HCT116 (cell line): ENCODE measurements at regions not wholly inside any gene's neighbourhood (a gene's known extent, or its start where the extent isn't known, plus 50 kb on each side); places are given as distances from the start of the nearest gene placed in this dataset.

Source experiments
- ATAC-seq: fragments of 200-7000 bp; cut with Tn5 transposase; 2 replicates; pipeline ENCODE4 v1.9.1; 2020; ENCODE audit warnings: mild to moderate bottlenecking, moderate library complexity
- BruUV-seq: library from RNA; stranded (reverse); fragments of 400-500 nt; replicated peaks from 2 replicates; lab custom pipeline; 2021; lab: Mats Ljungman, UMichigan
- CTCF ChIA-PET: fragments of 300-600 bp; sonication (Branson Sonifier 250); formaldehyde crosslinking; loops from one replicate; lab custom pipeline; 2021; ENCODE audit warnings: antibody characterized with exemption; lab: Charles Lee
- POLR2A ChIA-PET: fragments of 300-600, 350-600 bp; sonication (Branson Sonifier 250); formaldehyde crosslinking; loops from one replicate; lab custom pipeline; 2021; ENCODE audit warnings: antibody characterized with exemption; lab: Charles Lee
- RAD21 ChIA-PET, 2 experiments: fragments of 300-600 bp; sonication (Branson Sonifier 250); formaldehyde crosslinking; loops; one replicate each; lab custom pipeline; 2023; ENCODE audit warnings: low total read pairs in 2 of 2; ENCODE audit not compliant: uncharacterized antibody in 2 of 2, unreplicated experiment in 2 of 2, low non-redundant PET in 1 of 2; lab: Charles Lee
- DNase-seq: peaks from one replicate; pipeline ENCODE4 v3.0.0-alpha.2; 2010; ENCODE audit warnings: low read depth, low spot score
- H2AFZ ChIP-seq: fragments of 200-600 bp; shearing (Covaris generic), sonication (generic); 2 replicates; pipeline ENCODE4 v1.6.1; 2017; ENCODE audit warnings: low read depth, mixed run types, mixed read lengths, antibody characterized with exemption, low read length; ENCODE audit not compliant: poor library complexity, severe bottlenecking
- H3K27ac ChIP-seq: 2 replicates; pipeline ENCODE4 v1.5.1; 2012; ENCODE audit warnings: low read depth, low read length
- H3K27me3 ChIP-seq: fragments of 200-600 bp; sonication (generic); 2 replicates; pipeline ENCODE4 v1.6.1; 2016; ENCODE audit warnings: mixed run types, low read length, mixed read lengths; ENCODE audit not compliant: insufficient read depth
- H3K36me3 ChIP-seq, 2 experiments: fragments of 200-500 bp in 1 of 2; fragments of 200-600 bp in 1 of 2; sonication (Bioruptor generic) in 1 of 2; sonication (generic) in 1 of 2; 2 replicates each; pipeline versions ENCODE4 v1.5.1 to v1.6.1; 2014 to 2016; ENCODE audit warnings: low read length in 2 of 2, inconsistent platforms in 1 of 2, mixed read lengths in 1 of 2, mixed run types in 1 of 2; ENCODE audit not compliant: insufficient read depth in 2 of 2, control insufficient read depth in 1 of 2
- H3K4me1 ChIP-seq, 2 experiments: fragments of 200-600 bp in 1 of 2; sonication (generic) in 1 of 2; 2 replicates each; pipeline versions ENCODE4 v1.5.1 to v1.6.1; 2012 to 2017; ENCODE audit warnings: low read length in 2 of 2, inconsistent platforms in 1 of 2, mild to moderate bottlenecking in 1 of 2, mixed read lengths in 1 of 2, mixed run types in 1 of 2, moderate library complexity in 1 of 2; ENCODE audit not compliant: insufficient read depth in 2 of 2, control insufficient read depth in 1 of 2
- H3K4me2 ChIP-seq: fragments of 200-600 bp; sonication (generic); 2 replicates; pipeline ENCODE4 v1.6.1; 2017; ENCODE audit warnings: mixed run types, low read length, mixed read lengths
- H3K4me3 ChIP-seq, 2 experiments: fragments of 200-600 bp in 1 of 2; sonication (generic) in 1 of 2; replicated peaks in 1 of 2; 2 replicates each; pipeline ENCODE4 v1.5.1; 2011 to 2016; ENCODE audit warnings: low read length in 2 of 2, control low read depth in 1 of 2, low read depth in 1 of 2, mild to moderate bottlenecking in 1 of 2, mixed read lengths in 1 of 2, mixed run types in 1 of 2
- H3K79me2 ChIP-seq: fragments of 200-600 bp; sonication (generic); 2 replicates; pipeline ENCODE4 v1.6.1; 2017; ENCODE audit warnings: mild to moderate bottlenecking, mixed run types, low read length, moderate library complexity, mixed read lengths; ENCODE audit not compliant: insufficient read depth
- H3K9ac ChIP-seq: fragments of 200-600 bp; sonication (generic); 2 replicates; pipeline ENCODE4 v1.6.1; 2016; ENCODE audit warnings: low read length, mixed read lengths
- H3K9me2 ChIP-seq: fragments of 200-600 bp; sonication (generic), shearing (Covaris generic); 2 replicates; pipeline ENCODE4 v1.6.1; 2017; ENCODE audit warnings: mixed run types, mild to moderate bottlenecking, moderate library complexity; ENCODE audit not compliant: insufficient read depth
- H3K9me3 ChIP-seq, 2 experiments: fragments of 200-500 bp in 1 of 2; fragments of 200-600 bp in 1 of 2; sonication (Bioruptor generic) in 1 of 2; sonication (generic) in 1 of 2; 2 replicates each; pipeline ENCODE4 v1.6.1; 2014 to 2017; ENCODE audit warnings: low read length in 2 of 2, mixed read lengths in 2 of 2, inconsistent platforms in 1 of 2, low read depth in 1 of 2, mild to moderate bottlenecking in 1 of 2, mixed run types in 1 of 2, moderate library complexity in 1 of 2; ENCODE audit not compliant: control insufficient read depth in 1 of 2, insufficient read depth in 1 of 2
- H4K20me1 ChIP-seq: fragments of 200-600 bp; sonication (generic), shearing (Covaris generic); 2 replicates; pipeline ENCODE4 v1.6.1; 2017; ENCODE audit warnings: mixed run types, mild to moderate bottlenecking, moderate library complexity; ENCODE audit not compliant: insufficient read depth
- CEBPB ChIP-seq: IDR thresholded peaks from 2 replicates; pipeline ENCODE4 v1.6.1; 2012; ENCODE audit warnings: low read depth
- EGR1 ChIP-seq: IDR thresholded peaks from 2 replicates; pipeline ENCODE4 v1.6.1; 2012; ENCODE audit warnings: low read depth
- EZH2phosphoT487 ChIP-seq: fragments of 200-600 bp; IDR thresholded peaks from 2 replicates; pipeline ENCODE4 v1.6.1; 2018; ENCODE audit warnings: antibody characterized with exemption, borderline replicate concordance
- FOSL1 ChIP-seq: IDR thresholded peaks from 2 replicates; pipeline ENCODE4 v1.6.1; 2012; ENCODE audit warnings: low read depth
- JUND ChIP-seq: IDR thresholded peaks from 2 replicates; pipeline ENCODE4 v1.6.1; 2012
- POLR2A ChIP-seq: IDR thresholded peaks from 2 replicates; pipeline ENCODE4 v1.7.0; 2011; ENCODE audit warnings: borderline replicate concordance; ENCODE audit not compliant: insufficient read depth, insufficient read length; ENCODE audit errors: extremely low read depth
- POLR2AphosphoS5 ChIP-seq: IDR thresholded peaks from 2 replicates; pipeline ENCODE4 v1.6.1; 2011; ENCODE audit warnings: mild to moderate bottlenecking, low read depth, low read length, moderate library complexity
- RAD21 ChIP-seq: IDR thresholded peaks from 2 replicates; pipeline ENCODE4 v1.6.1; 2012; ENCODE audit warnings: low read depth, mild to moderate bottlenecking
- SIN3A ChIP-seq: IDR thresholded peaks from 2 replicates; pipeline ENCODE4 v1.6.1; 2012; ENCODE audit warnings: low read depth
- SP1 ChIP-seq: IDR thresholded peaks from 2 replicates; pipeline ENCODE4 v1.6.1; 2012; ENCODE audit warnings: low read depth
- SRF ChIP-seq: IDR thresholded peaks from 2 replicates; pipeline ENCODE4 v1.6.1; 2012; ENCODE audit warnings: low read depth
- TCF7L2 ChIP-seq: IDR thresholded peaks from 2 replicates; pipeline ENCODE4 v1.7.0; 2011; ENCODE audit warnings: borderline replicate concordance, inconsistent platforms; ENCODE audit not compliant: insufficient read depth, insufficient read length; ENCODE audit errors: extremely low read depth
- YY1 ChIP-seq: IDR thresholded peaks from 2 replicates; pipeline ENCODE4 v1.6.1; 2011; ENCODE audit warnings: low read length, low read depth, moderate library complexity, mild to moderate bottlenecking; ENCODE audit not compliant: insufficient replicate concordance; ENCODE audit errors: extremely low read depth
- ZFX ChIP-seq: fragments of 450-650 bp; IDR thresholded peaks from 2 replicates; pipeline ENCODE4 v1.6.1; 2017
- ZNF274 ChIP-seq: fragments of 200-500 bp; sonication (Bioruptor generic); IDR thresholded peaks from 2 replicates; pipeline ENCODE4 v1.6.1; 2014; ENCODE audit warnings: mild to moderate bottlenecking, low read depth, low read length, inconsistent platforms
- intact Hi-C: fragments of 100-400 bp; cut with micrococcal nuclease; formaldehyde crosslinking; loops from 2 replicates; pipeline ENCODE4 v1.10.0; 2022
- TF ChIP-seq, protein P1 (sequence below): IDR thresholded peaks from 2 replicates; pipeline ENCODE4 v1.6.1; 2012
- TF ChIP-seq, protein P2 (sequence below): IDR thresholded peaks from 2 replicates; pipeline ENCODE4 v1.6.1; 2011; ENCODE audit warnings: mild to moderate bottlenecking, low read length, moderate library complexity; ENCODE audit not compliant: insufficient replicate concordance; ENCODE audit errors: extremely low read depth

- intact Hi-C loops: no loop called here
- no TSS peak for BruUV-seq
- no peak overlapping the region for H2AFZ ChIP-seq
- no peaks in the 10 kb centered on the region; the same call in 1 of the 2 replicates for H4K20me1 ChIP-seq
- H3K27me3 ChIP-seq: no peaks in the 10 kb centered on the region
- H3K9ac ChIP-seq: no peak overlapping the region
- H3K4me3 ChIP-seq: no peak overlapping the region
- no peaks in the 10 kb centered on the region for H3K4me1 ChIP-seq
- no peaks in the 10 kb centered on the region for H3K36me3 ChIP-seq
- no peak overlapping the region for H3K27ac ChIP-seq
- TF ChIP-seq SIN3A: no peak
- no peak for TF ChIP-seq EZH2phosphoT487
- CTCF ChIA-PET: no interaction called here
- RAD21 ChIA-PET: no interaction called here
- no peak overlapping the region for H3K4me2 ChIP-seq
- H3K9me3 ChIP-seq: peaks cover 3 to 20% of the 10 kb centered on the region in 2 experiments; a peak in 2 of 4 replicates
- no peaks in the 10 kb centered on the region for H3K79me2 ChIP-seq
- no peaks in the 10 kb centered on the region for H3K9me2 ChIP-seq
- DNase-seq: no peak
- POLR2A ChIA-PET: no interaction called here
- ATAC-seq: no peak
These were observed 95.7 kb upstream of the LINC00305 start for GRCh38 chr18:64244571-64244970.

DNA sequence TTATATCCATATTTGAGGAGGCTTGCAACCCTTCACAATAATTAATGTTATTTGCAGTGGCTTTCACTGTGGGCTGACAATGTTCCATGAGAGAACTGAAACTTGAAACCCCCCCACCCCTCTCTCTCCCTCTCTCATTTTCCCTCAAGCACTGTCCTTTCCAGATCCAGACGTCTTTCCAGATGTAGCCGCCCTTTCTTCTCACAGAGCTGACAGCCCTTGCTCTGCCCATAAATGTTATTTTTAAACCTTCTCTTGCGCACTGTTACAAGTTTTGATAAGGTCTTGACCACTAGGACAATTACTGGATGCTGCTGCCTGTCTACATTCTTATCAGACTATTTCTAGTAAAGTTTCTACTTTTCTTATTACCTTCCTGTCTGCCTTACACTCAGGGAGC lies 91.4 kb upstream of the LINC00305 start:
- H3K36me3 ChIP-seq: no peaks in the 10 kb centered on the region
- no TSS peak for BruUV-seq
- H3K79me2 ChIP-seq: no peaks in the 10 kb centered on the region
- POLR2A ChIA-PET: no interaction called here
- TF ChIP-seq ZNF274: no peak
- TF ChIP-seq JUND: no peak
- TF ChIP-seq CEBPB: no peak
- TF ChIP-seq FOSL1: no peak
- TF ChIP-seq SP1: no peak
- no peak for TF ChIP-seq TCF7L2
- no peak for TF ChIP-seq EZH2phosphoT487
- no peak for TF ChIP-seq SRF
- no peak for TF ChIP-seq POLR2A
- TF ChIP-seq ZFX: no peak
- TF ChIP-seq RAD21: no peak
- TF ChIP-seq, protein P1, sequence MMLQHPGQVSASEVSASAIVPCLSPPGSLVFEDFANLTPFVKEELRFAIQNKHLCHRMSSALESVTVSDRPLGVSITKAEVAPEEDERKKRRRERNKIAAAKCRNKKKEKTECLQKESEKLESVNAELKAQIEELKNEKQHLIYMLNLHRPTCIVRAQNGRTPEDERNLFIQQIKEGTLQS: no peak
- no peak for TF ChIP-seq EGR1
- no peak for TF ChIP-seq POLR2AphosphoS5
- TF ChIP-seq YY1: no peak
- TF ChIP-seq, protein P2, sequence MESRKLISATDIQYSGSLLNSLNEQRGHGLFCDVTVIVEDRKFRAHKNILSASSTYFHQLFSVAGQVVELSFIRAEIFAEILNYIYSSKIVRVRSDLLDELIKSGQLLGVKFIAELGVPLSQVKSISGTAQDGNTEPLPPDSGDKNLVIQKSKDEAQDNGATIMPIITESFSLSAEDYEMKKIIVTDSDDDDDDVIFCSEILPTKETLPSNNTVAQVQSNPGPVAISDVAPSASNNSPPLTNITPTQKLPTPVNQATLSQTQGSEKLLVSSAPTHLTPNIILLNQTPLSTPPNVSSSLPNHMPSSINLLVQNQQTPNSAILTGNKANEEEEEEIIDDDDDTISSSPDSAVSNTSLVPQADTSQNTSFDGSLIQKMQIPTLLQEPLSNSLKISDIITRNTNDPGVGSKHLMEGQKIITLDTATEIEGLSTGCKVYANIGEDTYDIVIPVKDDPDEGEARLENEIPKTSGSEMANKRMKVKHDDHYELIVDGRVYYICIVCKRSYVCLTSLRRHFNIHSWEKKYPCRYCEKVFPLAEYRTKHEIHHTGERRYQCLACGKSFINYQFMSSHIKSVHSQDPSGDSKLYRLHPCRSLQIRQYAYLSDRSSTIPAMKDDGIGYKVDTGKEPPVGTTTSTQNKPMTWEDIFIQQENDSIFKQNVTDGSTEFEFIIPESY: no peak
- H2AFZ ChIP-seq: no peak overlapping the region
- H3K4me2 ChIP-seq: no peak overlapping the region
- H3K4me3 ChIP-seq: no peak overlapping the region
- ATAC-seq (no peak), DNase-seq (no peak)
- H3K9me2 ChIP-seq: no peaks in the 10 kb centered on the region
- H3K27me3 ChIP-seq: no peaks in the 10 kb centered on the region
- no peak overlapping the region for H3K27ac ChIP-seq
- H3K9ac ChIP-seq: no peak overlapping the region
- no peaks in the 10 kb centered on the region for H3K4me1 ChIP-seq
- H4K20me1 ChIP-seq: no peaks in the 10 kb centered on the region; the same call in 1 of the 2 replicates
- CTCF ChIA-PET: no interaction called here
- RAD21 ChIA-PET: no interaction called here
- intact Hi-C loops: no loop called here
- peaks cover 3 to 27% of the 10 kb centered on the region in 2 experiments; a peak in 1 of 4 replicates for H3K9me3 ChIP-seq
